HCT116 (cell line): ENCODE measurements at regions not wholly inside any gene's neighbourhood (a gene's known extent, or its start where the extent isn't known, plus 50 kb on each side); places are given as distances from the start of the nearest gene placed in this dataset.

ENCODE experiments used
- ATAC-seq: fragments of 200-7000 bp; cut with Tn5 transposase; 2 replicates; pipeline ENCODE4 v1.9.1; 2020; ENCODE audit warnings: mild to moderate bottlenecking, moderate library complexity
- BruUV-seq: library from RNA; stranded (reverse); fragments of 400-500 nt; replicated peaks from 2 replicates; lab custom pipeline; 2021; lab: Mats Ljungman, UMichigan
- CTCF ChIA-PET: fragments of 300-600 bp; sonication (Branson Sonifier 250); formaldehyde crosslinking; loops from one replicate; lab custom pipeline; 2021; ENCODE audit warnings: antibody characterized with exemption; lab: Charles Lee
- POLR2A ChIA-PET: fragments of 300-600, 350-600 bp; sonication (Branson Sonifier 250); formaldehyde crosslinking; loops from one replicate; lab custom pipeline; 2021; ENCODE audit warnings: antibody characterized with exemption; lab: Charles Lee
- RAD21 ChIA-PET, 2 experiments: fragments of 300-600 bp; sonication (Branson Sonifier 250); formaldehyde crosslinking; loops; one replicate each; lab custom pipeline; 2023; ENCODE audit warnings: low total read pairs in 2 of 2; ENCODE audit not compliant: uncharacterized antibody in 2 of 2, unreplicated experiment in 2 of 2, low non-redundant PET in 1 of 2; lab: Charles Lee
- DNase-seq: peaks from one replicate; pipeline ENCODE4 v3.0.0-alpha.2; 2010; ENCODE audit warnings: low read depth, low spot score
- H2AFZ ChIP-seq: fragments of 200-600 bp; shearing (Covaris generic), sonication (generic); 2 replicates; pipeline ENCODE4 v1.6.1; 2017; ENCODE audit warnings: low read depth, mixed run types, mixed read lengths, antibody characterized with exemption, low read length; ENCODE audit not compliant: poor library complexity, severe bottlenecking
- H3K27ac ChIP-seq: 2 replicates; pipeline ENCODE4 v1.5.1; 2012; ENCODE audit warnings: low read depth, low read length
- H3K27me3 ChIP-seq: fragments of 200-600 bp; sonication (generic); 2 replicates; pipeline ENCODE4 v1.6.1; 2016; ENCODE audit warnings: mixed run types, low read length, mixed read lengths; ENCODE audit not compliant: insufficient read depth
- H3K36me3 ChIP-seq, 2 experiments: fragments of 200-500 bp in 1 of 2; fragments of 200-600 bp in 1 of 2; sonication (Bioruptor generic) in 1 of 2; sonication (generic) in 1 of 2; 2 replicates each; pipeline versions ENCODE4 v1.5.1 to v1.6.1; 2014 to 2016; ENCODE audit warnings: low read length in 2 of 2, inconsistent platforms in 1 of 2, mixed read lengths in 1 of 2, mixed run types in 1 of 2; ENCODE audit not compliant: insufficient read depth in 2 of 2, control insufficient read depth in 1 of 2
- H3K4me1 ChIP-seq, 2 experiments: fragments of 200-600 bp in 1 of 2; sonication (generic) in 1 of 2; 2 replicates each; pipeline versions ENCODE4 v1.5.1 to v1.6.1; 2012 to 2017; ENCODE audit warnings: low read length in 2 of 2, inconsistent platforms in 1 of 2, mild to moderate bottlenecking in 1 of 2, mixed read lengths in 1 of 2, mixed run types in 1 of 2, moderate library complexity in 1 of 2; ENCODE audit not compliant: insufficient read depth in 2 of 2, control insufficient read depth in 1 of 2
- H3K4me2 ChIP-seq: fragments of 200-600 bp; sonication (generic); 2 replicates; pipeline ENCODE4 v1.6.1; 2017; ENCODE audit warnings: mixed run types, low read length, mixed read lengths
- H3K4me3 ChIP-seq, 2 experiments: fragments of 200-600 bp in 1 of 2; sonication (generic) in 1 of 2; replicated peaks in 1 of 2; 2 replicates each; pipeline ENCODE4 v1.5.1; 2011 to 2016; ENCODE audit warnings: low read length in 2 of 2, control low read depth in 1 of 2, low read depth in 1 of 2, mild to moderate bottlenecking in 1 of 2, mixed read lengths in 1 of 2, mixed run types in 1 of 2
- H3K79me2 ChIP-seq: fragments of 200-600 bp; sonication (generic); 2 replicates; pipeline ENCODE4 v1.6.1; 2017; ENCODE audit warnings: mild to moderate bottlenecking, mixed run types, low read length, moderate library complexity, mixed read lengths; ENCODE audit not compliant: insufficient read depth
- H3K9ac ChIP-seq: fragments of 200-600 bp; sonication (generic); 2 replicates; pipeline ENCODE4 v1.6.1; 2016; ENCODE audit warnings: low read length, mixed read lengths
- H3K9me2 ChIP-seq: fragments of 200-600 bp; sonication (generic), shearing (Covaris generic); 2 replicates; pipeline ENCODE4 v1.6.1; 2017; ENCODE audit warnings: mixed run types, mild to moderate bottlenecking, moderate library complexity; ENCODE audit not compliant: insufficient read depth
- H3K9me3 ChIP-seq, 2 experiments: fragments of 200-500 bp in 1 of 2; fragments of 200-600 bp in 1 of 2; sonication (Bioruptor generic) in 1 of 2; sonication (generic) in 1 of 2; 2 replicates each; pipeline ENCODE4 v1.6.1; 2014 to 2017; ENCODE audit warnings: low read length in 2 of 2, mixed read lengths in 2 of 2, inconsistent platforms in 1 of 2, low read depth in 1 of 2, mild to moderate bottlenecking in 1 of 2, mixed run types in 1 of 2, moderate library complexity in 1 of 2; ENCODE audit not compliant: control insufficient read depth in 1 of 2, insufficient read depth in 1 of 2
- H4K20me1 ChIP-seq: fragments of 200-600 bp; sonication (generic), shearing (Covaris generic); 2 replicates; pipeline ENCODE4 v1.6.1; 2017; ENCODE audit warnings: mixed run types, mild to moderate bottlenecking, moderate library complexity; ENCODE audit not compliant: insufficient read depth
- CBX3 ChIP-seq: IDR thresholded peaks from 2 replicates; pipeline ENCODE4 v1.6.1; 2012; ENCODE audit warnings: low read depth
- CEBPB ChIP-seq: IDR thresholded peaks from 2 replicates; pipeline ENCODE4 v1.6.1; 2012; ENCODE audit warnings: low read depth
- EGR1 ChIP-seq: IDR thresholded peaks from 2 replicates; pipeline ENCODE4 v1.6.1; 2012; ENCODE audit warnings: low read depth
- ELF1 ChIP-seq: IDR thresholded peaks from 2 replicates; pipeline ENCODE4 v1.6.1; 2012; ENCODE audit warnings: low read depth, borderline replicate concordance
- EZH2 ChIP-seq: fragments of 200-600 bp; sonication (generic); IDR thresholded peaks from 2 replicates; pipeline ENCODE4 v1.6.1; 2017; ENCODE audit warnings: antibody characterized with exemption, mixed run types
- EZH2phosphoT487 ChIP-seq: fragments of 200-600 bp; IDR thresholded peaks from 2 replicates; pipeline ENCODE4 v1.6.1; 2018; ENCODE audit warnings: antibody characterized with exemption, borderline replicate concordance
- FOSL1 ChIP-seq: IDR thresholded peaks from 2 replicates; pipeline ENCODE4 v1.6.1; 2012; ENCODE audit warnings: low read depth
- JUND ChIP-seq: IDR thresholded peaks from 2 replicates; pipeline ENCODE4 v1.6.1; 2012
- POLR2A ChIP-seq: IDR thresholded peaks from 2 replicates; pipeline ENCODE4 v1.7.0; 2011; ENCODE audit warnings: borderline replicate concordance; ENCODE audit not compliant: insufficient read depth, insufficient read length; ENCODE audit errors: extremely low read depth
- POLR2AphosphoS5 ChIP-seq: IDR thresholded peaks from 2 replicates; pipeline ENCODE4 v1.6.1; 2011; ENCODE audit warnings: mild to moderate bottlenecking, low read depth, low read length, moderate library complexity
- RAD21 ChIP-seq: IDR thresholded peaks from 2 replicates; pipeline ENCODE4 v1.6.1; 2012; ENCODE audit warnings: low read depth, mild to moderate bottlenecking
- SIN3A ChIP-seq: IDR thresholded peaks from 2 replicates; pipeline ENCODE4 v1.6.1; 2012; ENCODE audit warnings: low read depth
- SP1 ChIP-seq: IDR thresholded peaks from 2 replicates; pipeline ENCODE4 v1.6.1; 2012; ENCODE audit warnings: low read depth
- SRF ChIP-seq: IDR thresholded peaks from 2 replicates; pipeline ENCODE4 v1.6.1; 2012; ENCODE audit warnings: low read depth
- TCF7L2 ChIP-seq: IDR thresholded peaks from 2 replicates; pipeline ENCODE4 v1.7.0; 2011; ENCODE audit warnings: borderline replicate concordance, inconsistent platforms; ENCODE audit not compliant: insufficient read depth, insufficient read length; ENCODE audit errors: extremely low read depth
- YY1 ChIP-seq: IDR thresholded peaks from 2 replicates; pipeline ENCODE4 v1.6.1; 2011; ENCODE audit warnings: low read length, low read depth, moderate library complexity, mild to moderate bottlenecking; ENCODE audit not compliant: insufficient replicate concordance; ENCODE audit errors: extremely low read depth
- ZFX ChIP-seq: fragments of 450-650 bp; IDR thresholded peaks from 2 replicates; pipeline ENCODE4 v1.6.1; 2017
- ZNF274 ChIP-seq: fragments of 200-500 bp; sonication (Bioruptor generic); IDR thresholded peaks from 2 replicates; pipeline ENCODE4 v1.6.1; 2014; ENCODE audit warnings: mild to moderate bottlenecking, low read depth, low read length, inconsistent platforms
- intact Hi-C: fragments of 100-400 bp; cut with micrococcal nuclease; formaldehyde crosslinking; loops from 2 replicates; pipeline ENCODE4 v1.10.0; 2022
- TF ChIP-seq, protein P1 (sequence below): IDR thresholded peaks from 2 replicates; pipeline ENCODE4 v1.6.1; 2011; ENCODE audit warnings: mild to moderate bottlenecking, low read length, moderate library complexity; ENCODE audit not compliant: insufficient replicate concordance; ENCODE audit errors: extremely low read depth
- TF ChIP-seq, protein P2 (sequence below): IDR thresholded peaks from 2 replicates; pipeline ENCODE4 v1.6.1; 2012

DNA sequence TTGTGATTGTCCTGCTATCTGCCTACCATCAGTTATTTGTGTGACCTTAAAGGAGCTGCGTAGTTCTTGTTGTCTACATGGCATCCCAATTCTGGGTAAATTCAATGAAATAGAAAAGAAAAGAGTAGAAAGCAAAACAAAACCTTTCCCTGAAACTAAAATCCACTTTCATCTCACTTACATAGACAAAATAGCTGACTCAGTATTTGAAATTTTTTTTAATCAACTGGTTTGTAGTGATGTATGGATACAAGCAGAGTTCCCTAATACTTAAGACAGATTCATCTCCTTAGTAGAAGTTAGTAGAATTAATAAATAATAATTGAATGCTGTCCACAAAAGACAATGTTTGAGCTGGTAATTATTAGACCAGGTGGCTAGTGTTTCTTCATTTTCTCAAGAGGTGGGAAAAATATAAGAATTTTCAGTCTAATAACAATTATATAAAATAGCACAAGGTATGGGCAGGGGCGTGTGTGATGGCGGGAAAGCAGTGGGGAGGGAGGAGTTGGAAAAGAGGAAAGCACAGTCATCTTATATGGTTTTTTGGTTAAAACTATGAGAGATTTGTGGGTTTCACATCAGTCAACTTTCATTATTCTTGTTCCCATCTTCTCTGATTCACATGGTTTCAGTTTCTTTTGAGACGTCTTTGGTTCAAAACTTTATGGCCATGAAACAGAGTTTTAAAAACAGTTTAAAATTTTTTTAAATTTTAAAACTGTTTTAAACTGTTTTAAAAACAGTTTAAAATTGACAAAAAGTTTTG lies 275.2 kb downstream of the SPRY1 start:
- ChIA-PET CTCF (interaction anchor here (2.1 kb wide), 1 partner anchor 10 kb away, joined by 7 read pairs; no protein-coding TSS in a partner anchor), POLR2A (no interaction called here), RAD21 (no interaction called here)
- no peak for ATAC-seq
- Histone ChIP-seq H3K4me1 (no peaks in the 10 kb centered on the region), H3K79me2 (no peaks in the 10 kb centered on the region), H3K9me2 (no peaks in the 10 kb centered on the region), H3K27ac (no peak overlapping the region), H3K36me3 (no peaks in the 10 kb centered on the region), H3K4me3 (no peak overlapping the region), H4K20me1 (no peaks in the 10 kb centered on the region), H2AFZ (no peak overlapping the region), H3K9ac (no peak overlapping the region), H3K9me3 (no peaks in the 10 kb centered on the region), H3K27me3 (no peaks in the 10 kb centered on the region), H3K4me2 (no peak overlapping the region)
- intact Hi-C loops: no loop called here
- no peak for DNase-seq
- BruUV-seq: no TSS peak
- TF ChIP-seq, protein P1, sequence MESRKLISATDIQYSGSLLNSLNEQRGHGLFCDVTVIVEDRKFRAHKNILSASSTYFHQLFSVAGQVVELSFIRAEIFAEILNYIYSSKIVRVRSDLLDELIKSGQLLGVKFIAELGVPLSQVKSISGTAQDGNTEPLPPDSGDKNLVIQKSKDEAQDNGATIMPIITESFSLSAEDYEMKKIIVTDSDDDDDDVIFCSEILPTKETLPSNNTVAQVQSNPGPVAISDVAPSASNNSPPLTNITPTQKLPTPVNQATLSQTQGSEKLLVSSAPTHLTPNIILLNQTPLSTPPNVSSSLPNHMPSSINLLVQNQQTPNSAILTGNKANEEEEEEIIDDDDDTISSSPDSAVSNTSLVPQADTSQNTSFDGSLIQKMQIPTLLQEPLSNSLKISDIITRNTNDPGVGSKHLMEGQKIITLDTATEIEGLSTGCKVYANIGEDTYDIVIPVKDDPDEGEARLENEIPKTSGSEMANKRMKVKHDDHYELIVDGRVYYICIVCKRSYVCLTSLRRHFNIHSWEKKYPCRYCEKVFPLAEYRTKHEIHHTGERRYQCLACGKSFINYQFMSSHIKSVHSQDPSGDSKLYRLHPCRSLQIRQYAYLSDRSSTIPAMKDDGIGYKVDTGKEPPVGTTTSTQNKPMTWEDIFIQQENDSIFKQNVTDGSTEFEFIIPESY: no peak
- TF ChIP-seq EGR1 (no peak), ELF1 (no peak), YY1 (no peak), ZNF274 (no peak), CBX3 (no peak)

DNA sequence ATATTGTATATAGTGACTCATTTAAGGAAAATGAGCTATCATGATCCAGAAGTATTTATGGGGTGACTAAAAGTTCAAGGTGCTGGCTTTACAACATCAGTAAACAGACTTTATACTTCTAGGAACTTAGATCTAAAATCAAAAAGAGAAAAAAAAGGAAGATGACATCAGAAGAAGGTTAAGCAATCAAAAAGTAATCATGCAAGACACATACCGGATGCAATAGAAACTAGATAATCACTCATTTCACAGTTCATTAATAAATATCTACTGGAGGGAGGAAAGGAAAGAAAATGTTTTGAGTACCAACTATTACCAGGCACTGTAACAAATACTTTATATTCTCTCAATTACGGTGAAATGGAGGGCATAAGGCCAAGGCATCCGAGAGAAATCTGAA lies 276.4 kb downstream of the SPRY1 start:
- intact Hi-C loops: no loop called here
- DNase-seq: no peak
- Histone ChIP-seq H4K20me1 (no peaks in the 10 kb centered on the region), H3K27me3 (no peaks in the 10 kb centered on the region), H3K9me3 (no peaks in the 10 kb centered on the region), H3K36me3 (no peaks in the 10 kb centered on the region), H3K4me3 (no peak overlapping the region), H3K27ac (no peak overlapping the region), H3K4me1 (no peaks in the 10 kb centered on the region), H2AFZ (no peak overlapping the region), H3K9ac (no peak overlapping the region), H3K79me2 (no peaks in the 10 kb centered on the region), H3K9me2 (no peaks in the 10 kb centered on the region), H3K4me2 (no peak overlapping the region)
- BruUV-seq: no TSS peak
- TF ChIP-seq SP1: no peak
- TF ChIP-seq ELF1: no peak
- TF ChIP-seq FOSL1: no peak
- TF ChIP-seq, protein P2, sequence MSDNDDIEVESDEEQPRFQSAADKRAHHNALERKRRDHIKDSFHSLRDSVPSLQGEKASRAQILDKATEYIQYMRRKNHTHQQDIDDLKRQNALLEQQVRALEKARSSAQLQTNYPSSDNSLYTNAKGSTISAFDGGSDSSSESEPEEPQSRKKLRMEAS: no peak
- TF ChIP-seq SRF: no peak
- TF ChIP-seq POLR2AphosphoS5: no peak
- TF ChIP-seq RAD21: no peak
- TF ChIP-seq ZFX: no peak
- TF ChIP-seq JUND: no peak
- TF ChIP-seq CEBPB: no peak
- TF ChIP-seq SIN3A: no peak
- no peak for TF ChIP-seq EGR1
- TF ChIP-seq TCF7L2: no peak
- TF ChIP-seq CBX3: no peak
- no peak for TF ChIP-seq YY1
- no peak for TF ChIP-seq POLR2A
- TF ChIP-seq EZH2phosphoT487: no peak
- no peak for TF ChIP-seq EZH2
- ATAC-seq: no peak
- CTCF ChIA-PET: no interaction called here
- POLR2A ChIA-PET: no interaction called here
- RAD21 ChIA-PET: no interaction called here
